SK-N-SH (cell line): ENCODE measurements at regions not wholly inside any gene's neighbourhood (a gene's known extent, or its start where the extent isn't known, plus 50 kb on each side); places are given as distances from the start of the nearest gene placed in this dataset.

Experiments used
- CTCF ChIA-PET: fragments of 300-600, 350-600 bp; formaldehyde crosslinking; extraction: SDS; loops from one replicate; lab custom pipeline; 2021; lab: Yijun Ruan, JAX
- POLR2A ChIA-PET: fragments of 350-600 bp; sonication (Branson Sonifier 250); formaldehyde crosslinking; extraction: SDS; loops from one replicate; lab custom pipeline; 2020; ENCODE audit warnings: antibody characterized with exemption, inconsistent platforms; lab: Yijun Ruan, JAX
- DNase-seq: peaks from one replicate; pipeline ENCODE4 v3.0.0; 2012
- H2AFZ ChIP-seq: fragments of 200-600 bp; sonication (generic); 2 replicates; pipeline ENCODE4 v1.8.1; 2016; ENCODE audit warnings: antibody characterized with exemption, mild to moderate bottlenecking, low read depth
- H3F3A ChIP-seq: fragments of 200-600 bp; sonication (generic); replicated peaks from 2 replicates; pipeline ENCODE3; 2016; ENCODE audit warnings: antibody characterized with exemption, mild to moderate bottlenecking; ENCODE audit not compliant: insufficient read depth
- H3K27ac ChIP-seq, 2 experiments: fragments of 200-500 bp in 1 of 2; fragments of 200-600 bp in 1 of 2; sonication (Bioruptor generic) in 1 of 2; sonication (generic), shearing (Covaris generic) in 1 of 2; 2 replicates each; pipeline versions ENCODE4 v1.5.1 to v1.6.1; 2014 to 2016; ENCODE audit warnings: low read depth in 2 of 2, inconsistent platforms in 1 of 2, low read length in 1 of 2, mild to moderate bottlenecking in 1 of 2, mixed read lengths in 1 of 2
- H3K27me3 ChIP-seq: fragments of 200-600 bp; sonication (generic), shearing (Covaris generic); 2 replicates; pipeline ENCODE4 v1.6.1; 2016; ENCODE audit warnings: mixed run types; ENCODE audit not compliant: insufficient read depth
- H3K36me3 ChIP-seq, 2 experiments: fragments of 200-500 bp in 1 of 2; fragments of 200-600 bp in 1 of 2; sonication (Bioruptor generic) in 1 of 2; sonication (generic) in 1 of 2; replicated peaks in 1 of 2; 2 replicates each; pipeline versions ENCODE3 to v1.5.1; 2014 to 2016; ENCODE audit warnings: low read length in 1 of 2, mild to moderate bottlenecking in 1 of 2; ENCODE audit not compliant: insufficient read depth in 2 of 2, control insufficient read depth in 1 of 2
- H3K4me1 ChIP-seq, 2 experiments: fragments of 200-500 bp in 1 of 2; fragments of 200-600 bp in 1 of 2; sonication (Bioruptor generic) in 1 of 2; sonication (generic), shearing (Covaris generic) in 1 of 2; 2 replicates each; pipeline versions ENCODE4 v1.5.1 to v1.6.1; 2014 to 2016; ENCODE audit warnings: low read depth in 1 of 2, low read length in 1 of 2, mixed run types in 1 of 2; ENCODE audit not compliant: insufficient read depth in 2 of 2, control insufficient read depth in 1 of 2
- H3K4me2 ChIP-seq: fragments of 200-600 bp; sonication (generic), shearing (Covaris generic); 2 replicates; pipeline ENCODE4 v1.6.1; 2017; ENCODE audit warnings: mixed run types
- H3K4me3 ChIP-seq, 2 experiments: fragments of 200-500 bp in 1 of 2; fragments of 200-600 bp in 1 of 2; sonication (Bioruptor generic) in 1 of 2; sonication (generic), shearing (Covaris generic) in 1 of 2; 2 replicates each; pipeline versions ENCODE4 v1.5.1 to v1.8.1; 2014 to 2016; ENCODE audit warnings: low read depth in 2 of 2, inconsistent platforms in 1 of 2, low read length in 1 of 2, mild to moderate bottlenecking in 1 of 2, mixed read lengths in 1 of 2, moderate library complexity in 1 of 2
- H3K79me2 ChIP-seq: fragments of 200-600 bp; sonication (generic); 2 replicates; pipeline ENCODE4 v1.8.1; 2017; ENCODE audit warnings: mild to moderate bottlenecking; ENCODE audit not compliant: insufficient read depth
- H3K9ac ChIP-seq: fragments of 200-600 bp; sonication (generic); 2 replicates; pipeline ENCODE4 v1.6.1; 2017; ENCODE audit warnings: mixed run types
- H3K9me2 ChIP-seq: fragments of 200-600 bp; sonication (generic); 2 replicates; pipeline ENCODE4 v1.6.1; 2017; ENCODE audit warnings: mixed run types
- H3K9me3 ChIP-seq: fragments of 200-600 bp; sonication (generic); 2 replicates; pipeline ENCODE4 v1.6.1; 2017; ENCODE audit warnings: mixed run types, mild to moderate bottlenecking, moderate library complexity
- H4K20me1 ChIP-seq: fragments of 200-600 bp; sonication (generic); 2 replicates; pipeline ENCODE4 v1.6.1; 2017; ENCODE audit warnings: mild to moderate bottlenecking, mixed run types; ENCODE audit not compliant: insufficient read depth
- EP300 ChIP-seq, 2 experiments: IDR thresholded peaks; 2 replicates each; pipeline versions ENCODE4 v1.4.0 to v1.6.1; 2012; ENCODE audit warnings: borderline replicate concordance in 1 of 2, low read depth in 1 of 2, low read length in 1 of 2
- GATA2 ChIP-seq: sonication (generic); formaldehyde crosslinking; IDR thresholded peaks from 2 replicates; pipeline ENCODE4 v1.5.0; 2020; ENCODE audit warnings: mild to moderate bottlenecking, missing genetic modification reagents
- JUND ChIP-seq: IDR thresholded peaks from 2 replicates; pipeline ENCODE4 v1.4.0; 2012
- MXI1 ChIP-seq: IDR thresholded peaks from 2 replicates; pipeline ENCODE4 v1.6.1; 2012; ENCODE audit warnings: mild to moderate bottlenecking, low read depth, low read length, improper control_type of control experiment
- NFIC ChIP-seq: IDR thresholded peaks from 2 replicates; pipeline ENCODE4 v1.4.0; 2012; ENCODE audit warnings: borderline replicate concordance
- NRF1 ChIP-seq: IDR thresholded peaks from 2 replicates; pipeline ENCODE4 v1.6.1; 2012; ENCODE audit warnings: low read depth, mild to moderate bottlenecking, low read length
- RFX5 ChIP-seq: IDR thresholded peaks from 2 replicates; pipeline ENCODE4 v1.6.1; 2012; ENCODE audit warnings: mild to moderate bottlenecking, improper control_type of control experiment, low read length
- TEAD4 ChIP-seq: IDR thresholded peaks from 2 replicates; pipeline ENCODE4 v1.4.0; 2012; ENCODE audit warnings: mild to moderate bottlenecking, borderline replicate concordance; ENCODE audit not compliant: insufficient read depth
- YY1 ChIP-seq: IDR thresholded peaks from 2 replicates; pipeline ENCODE4 v1.4.0; 2012; ENCODE audit warnings: low read depth, mild to moderate bottlenecking
- WGBS: methylation state at CpG from one replicate; pipeline ENCODE4 v1.1.6; 2017; ENCODE audit warnings: low lambda C conversion rate; 5-methylcytosine and 5-hydroxymethylcytosine counted together
- TF ChIP-seq, protein P1 (sequence below): IDR thresholded peaks from 2 replicates; pipeline ENCODE4 v1.4.0; 2012; ENCODE audit warnings: low read depth, borderline replicate concordance
- TF ChIP-seq, protein P2 (sequence below): fragments of 150-350 bp; IDR thresholded peaks from 2 replicates; pipeline ENCODE4 v1.6.1; 2017; ENCODE audit warnings: antibody characterized with exemption, low read length, low read depth, borderline replicate concordance
- TF ChIP-seq, protein P3 (sequence below): IDR thresholded peaks from 2 replicates; pipeline ENCODE4; 2012
- TF ChIP-seq, protein P4 (sequence below): fragments of 150-350 bp; IDR thresholded peaks from 2 replicates; pipeline ENCODE4 v1.6.1; 2016; ENCODE audit warnings: mild to moderate bottlenecking, low read depth, low read length
- TF ChIP-seq, protein P5 (sequence below): IDR thresholded peaks from 2 replicates; pipeline ENCODE4 v1.6.1; 2012; ENCODE audit warnings: mild to moderate bottlenecking, low read depth, low read length, moderate library complexity

DNA sequence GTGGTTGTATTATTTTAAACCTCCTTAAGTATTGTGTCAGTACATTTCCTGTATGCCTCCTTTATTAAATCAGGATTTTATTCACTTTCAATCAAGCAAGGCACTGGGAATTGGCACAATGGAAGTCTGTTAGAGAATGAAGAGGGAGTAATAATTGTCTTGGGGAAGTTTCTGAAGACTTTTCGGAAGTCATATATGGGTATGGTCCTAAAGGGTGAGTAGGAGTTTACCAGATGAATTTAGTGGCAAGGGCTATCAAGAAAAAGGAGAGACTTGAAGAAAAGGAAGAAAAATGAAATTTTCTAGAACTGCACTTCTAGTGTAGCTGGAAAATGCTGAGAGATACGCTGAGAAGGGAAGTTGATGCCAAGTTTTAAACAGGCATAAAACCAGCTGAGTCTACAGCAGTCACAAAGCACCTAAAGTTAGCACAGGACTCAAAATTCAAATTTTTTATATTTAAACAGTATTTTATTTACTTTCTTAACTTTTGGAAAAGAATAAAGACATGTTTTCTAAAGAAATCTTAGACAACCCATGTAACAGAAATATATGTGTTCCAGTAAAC lies 184.9 kb downstream of the SMC2 start:
- WGBS: 38% methylated on average over 2 of the region's 2 CpGs
- TF ChIP-seq, protein P1, sequence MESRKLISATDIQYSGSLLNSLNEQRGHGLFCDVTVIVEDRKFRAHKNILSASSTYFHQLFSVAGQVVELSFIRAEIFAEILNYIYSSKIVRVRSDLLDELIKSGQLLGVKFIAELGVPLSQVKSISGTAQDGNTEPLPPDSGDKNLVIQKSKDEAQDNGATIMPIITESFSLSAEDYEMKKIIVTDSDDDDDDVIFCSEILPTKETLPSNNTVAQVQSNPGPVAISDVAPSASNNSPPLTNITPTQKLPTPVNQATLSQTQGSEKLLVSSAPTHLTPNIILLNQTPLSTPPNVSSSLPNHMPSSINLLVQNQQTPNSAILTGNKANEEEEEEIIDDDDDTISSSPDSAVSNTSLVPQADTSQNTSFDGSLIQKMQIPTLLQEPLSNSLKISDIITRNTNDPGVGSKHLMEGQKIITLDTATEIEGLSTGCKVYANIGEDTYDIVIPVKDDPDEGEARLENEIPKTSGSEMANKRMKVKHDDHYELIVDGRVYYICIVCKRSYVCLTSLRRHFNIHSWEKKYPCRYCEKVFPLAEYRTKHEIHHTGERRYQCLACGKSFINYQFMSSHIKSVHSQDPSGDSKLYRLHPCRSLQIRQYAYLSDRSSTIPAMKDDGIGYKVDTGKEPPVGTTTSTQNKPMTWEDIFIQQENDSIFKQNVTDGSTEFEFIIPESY: no peak
- TF ChIP-seq, protein P2, sequence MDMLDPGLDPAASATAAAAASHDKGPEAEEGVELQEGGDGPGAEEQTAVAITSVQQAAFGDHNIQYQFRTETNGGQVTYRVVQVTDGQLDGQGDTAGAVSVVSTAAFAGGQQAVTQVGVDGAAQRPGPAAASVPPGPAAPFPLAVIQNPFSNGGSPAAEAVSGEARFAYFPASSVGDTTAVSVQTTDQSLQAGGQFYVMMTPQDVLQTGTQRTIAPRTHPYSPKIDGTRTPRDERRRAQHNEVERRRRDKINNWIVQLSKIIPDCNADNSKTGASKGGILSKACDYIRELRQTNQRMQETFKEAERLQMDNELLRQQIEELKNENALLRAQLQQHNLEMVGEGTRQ: no peak
- TF ChIP-seq RFX5 (no peak), MXI1 (no peak), NRF1 (no peak), YY1 (no peak)
- TF ChIP-seq, protein P3, sequence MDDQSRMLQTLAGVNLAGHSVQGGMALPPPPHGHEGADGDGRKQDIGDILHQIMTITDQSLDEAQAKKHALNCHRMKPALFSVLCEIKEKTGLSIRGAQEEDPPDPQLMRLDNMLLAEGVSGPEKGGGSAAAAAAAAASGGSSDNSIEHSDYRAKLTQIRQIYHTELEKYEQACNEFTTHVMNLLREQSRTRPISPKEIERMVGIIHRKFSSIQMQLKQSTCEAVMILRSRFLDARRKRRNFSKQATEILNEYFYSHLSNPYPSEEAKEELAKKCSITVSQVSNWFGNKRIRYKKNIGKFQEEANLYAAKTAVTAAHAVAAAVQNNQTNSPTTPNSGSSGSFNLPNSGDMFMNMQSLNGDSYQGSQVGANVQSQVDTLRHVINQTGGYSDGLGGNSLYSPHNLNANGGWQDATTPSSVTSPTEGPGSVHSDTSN: no peak
- TF ChIP-seq, protein P4, sequence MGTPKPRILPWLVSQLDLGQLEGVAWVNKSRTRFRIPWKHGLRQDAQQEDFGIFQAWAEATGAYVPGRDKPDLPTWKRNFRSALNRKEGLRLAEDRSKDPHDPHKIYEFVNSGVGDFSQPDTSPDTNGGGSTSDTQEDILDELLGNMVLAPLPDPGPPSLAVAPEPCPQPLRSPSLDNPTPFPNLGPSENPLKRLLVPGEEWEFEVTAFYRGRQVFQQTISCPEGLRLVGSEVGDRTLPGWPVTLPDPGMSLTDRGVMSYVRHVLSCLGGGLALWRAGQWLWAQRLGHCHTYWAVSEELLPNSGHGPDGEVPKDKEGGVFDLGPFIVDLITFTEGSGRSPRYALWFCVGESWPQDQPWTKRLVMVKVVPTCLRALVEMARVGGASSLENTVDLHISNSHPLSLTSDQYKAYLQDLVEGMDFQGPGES: no peak
- Histone ChIP-seq H3K9ac (0 out of 2 replicates have a peak overlapping the region, but pooled peaks have one; percentile 20), H4K20me1 (no peaks in the 10 kb centered on the region), H3K9me2 (no peaks in the 10 kb centered on the region), H3K4me3 (peak overlapping the region in 1 of 2 experiments; percentile 28; a peak in 1 of 4 replicates), H3K4me2 (peak overlapping the region; percentile 61), H3K9me3 (no peaks in the 10 kb centered on the region), H3K36me3 (no peaks in the 10 kb centered on the region), H3F3A (peaks cover 10% of the 10 kb centered on the region), H3K27me3 (no peaks in the 10 kb centered on the region), H3K27ac (peak overlapping the region in 1 of 2 experiments; percentile 42; a peak in 2 of 4 replicates), H3K79me2 (no peaks in the 10 kb centered on the region), H3K4me1 (peaks cover 0 to 3% of the 10 kb centered on the region in 2 experiments; a peak in 2 of 4 replicates), H2AFZ (peak overlapping the region; percentile 69; the same call in 1 of the 2 replicates)
- POLR2A ChIA-PET: no interaction called here
- CTCF ChIA-PET: no interaction called here
- DNase-seq: no peak

DNA sequence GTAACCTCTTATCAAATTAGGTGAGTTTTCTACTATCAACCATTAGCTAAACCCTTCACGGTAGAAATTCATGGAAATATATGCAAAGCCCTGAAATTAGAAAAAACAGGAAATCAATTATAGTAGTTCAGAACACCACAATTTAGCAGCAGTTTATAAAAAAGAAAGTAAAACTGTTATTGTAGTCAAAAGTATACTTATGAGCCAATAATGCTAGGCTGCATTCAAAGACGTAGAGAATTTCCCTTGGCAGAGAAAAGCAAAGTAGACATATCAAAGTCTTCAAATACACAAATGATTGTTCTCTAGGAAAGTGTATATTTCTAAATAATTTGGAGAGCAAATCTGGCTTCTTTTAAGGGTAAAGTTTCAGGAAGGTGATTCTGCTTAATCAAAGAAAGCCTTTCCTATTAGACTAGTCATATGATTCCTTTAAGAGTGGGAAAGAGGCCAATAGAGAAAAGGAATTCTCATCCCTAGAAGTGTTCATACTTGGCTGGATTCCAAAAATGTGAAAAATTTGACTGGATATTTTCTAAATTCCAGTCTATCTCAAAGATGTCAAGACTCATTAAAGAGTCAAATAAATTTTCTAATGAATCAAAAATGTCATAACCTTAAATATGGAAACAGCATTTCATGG lies 185.5 kb downstream of the SMC2 start:
- Histone ChIP-seq H3K4me1 (peaks cover 0 to 3% of the 10 kb centered on the region in 2 experiments; a peak in 2 of 4 replicates), H4K20me1 (no peaks in the 10 kb centered on the region), H3K9ac (peak overlapping the region; percentile 20; the same call in 1 of the 2 replicates), H3K27ac (peak overlapping the region; percentile 42 to 43; a peak in 3 of 4 replicates), H3K79me2 (no peaks in the 10 kb centered on the region), H3K4me2 (peak overlapping the region; percentile 61), H3K36me3 (no peaks in the 10 kb centered on the region), H3K9me3 (no peaks in the 10 kb centered on the region), H3K9me2 (no peaks in the 10 kb centered on the region), H3K4me3 (peak overlapping the region; percentile 18 to 28; a peak in 2 of 4 replicates), H3K27me3 (no peaks in the 10 kb centered on the region), H2AFZ (peak overlapping the region; percentile 69; the same call in 1 of the 2 replicates), H3F3A (peaks cover 10% of the 10 kb centered on the region)
- WGBS: 7% methylated on average over 2 of the region's 2 CpGs
- POLR2A ChIA-PET: no interaction called here
- DNase-seq: no peak
- CTCF ChIA-PET: no interaction called here
- TF ChIP-seq, protein P3: peak; percentile 89
- peak; percentile 31 for TF ChIP-seq JUND
- TF ChIP-seq, protein P5, sequence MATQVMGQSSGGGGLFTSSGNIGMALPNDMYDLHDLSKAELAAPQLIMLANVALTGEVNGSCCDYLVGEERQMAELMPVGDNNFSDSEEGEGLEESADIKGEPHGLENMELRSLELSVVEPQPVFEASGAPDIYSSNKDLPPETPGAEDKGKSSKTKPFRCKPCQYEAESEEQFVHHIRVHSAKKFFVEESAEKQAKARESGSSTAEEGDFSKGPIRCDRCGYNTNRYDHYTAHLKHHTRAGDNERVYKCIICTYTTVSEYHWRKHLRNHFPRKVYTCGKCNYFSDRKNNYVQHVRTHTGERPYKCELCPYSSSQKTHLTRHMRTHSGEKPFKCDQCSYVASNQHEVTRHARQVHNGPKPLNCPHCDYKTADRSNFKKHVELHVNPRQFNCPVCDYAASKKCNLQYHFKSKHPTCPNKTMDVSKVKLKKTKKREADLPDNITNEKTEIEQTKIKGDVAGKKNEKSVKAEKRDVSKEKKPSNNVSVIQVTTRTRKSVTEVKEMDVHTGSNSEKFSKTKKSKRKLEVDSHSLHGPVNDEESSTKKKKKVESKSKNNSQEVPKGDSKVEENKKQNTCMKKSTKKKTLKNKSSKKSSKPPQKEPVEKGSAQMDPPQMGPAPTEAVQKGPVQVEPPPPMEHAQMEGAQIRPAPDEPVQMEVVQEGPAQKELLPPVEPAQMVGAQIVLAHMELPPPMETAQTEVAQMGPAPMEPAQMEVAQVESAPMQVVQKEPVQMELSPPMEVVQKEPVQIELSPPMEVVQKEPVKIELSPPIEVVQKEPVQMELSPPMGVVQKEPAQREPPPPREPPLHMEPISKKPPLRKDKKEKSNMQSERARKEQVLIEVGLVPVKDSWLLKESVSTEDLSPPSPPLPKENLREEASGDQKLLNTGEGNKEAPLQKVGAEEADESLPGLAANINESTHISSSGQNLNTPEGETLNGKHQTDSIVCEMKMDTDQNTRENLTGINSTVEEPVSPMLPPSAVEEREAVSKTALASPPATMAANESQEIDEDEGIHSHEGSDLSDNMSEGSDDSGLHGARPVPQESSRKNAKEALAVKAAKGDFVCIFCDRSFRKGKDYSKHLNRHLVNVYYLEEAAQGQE: no peak
- TF ChIP-seq NFIC: peak; percentile 95
- TF ChIP-seq GATA2 (CRISPR knock-in tag): no peak
- TF ChIP-seq TEAD4: peak; percentile 86; the same call in 1 of the 2 replicates
- peak in 1 of 2 experiments; percentile 71; a peak in 2 of 4 replicates for TF ChIP-seq EP300 (IDR thresholded peaks at IDR 0.05; ENCODE audit: borderline replicate concordance in 1 of 2, low read depth in 1 of 2, low read length in 1 of 2)
